PC-3 (cell line): ENCODE measurements at regions not wholly inside any gene's neighbourhood (a gene's known extent, or its start where the extent isn't known, plus 50 kb on each side); places are given as distances from the start of the nearest gene placed in this dataset.

Experiments
- CTCF ChIP-seq: fragments of 300-600 bp; sonication (generic); conservative IDR thresholded peaks from 2 replicates; pipeline ENCODE4 v1.5.1; 2017; ENCODE audit warnings: antibody characterized with exemption, low read depth, mild to moderate bottlenecking, low read length
- EZH2 ChIP-seq: fragments of 300-600 bp; sonication (generic); IDR thresholded peaks from one replicate; pipeline ENCODE4 v1.6.1; 2017; ENCODE audit warnings: antibody characterized with exemption, mild to moderate bottlenecking, low read length; ENCODE audit not compliant: unreplicated experiment
- EZH2phosphoT487 ChIP-seq: fragments of 300-600 bp; sonication (generic); IDR thresholded peaks from 2 replicates; pipeline ENCODE4 v1.6.1; 2018; ENCODE audit warnings: mild to moderate bottlenecking, antibody characterized with exemption, low read length, borderline replicate concordance

- no peak for TF ChIP-seq CTCF
- no peak for TF ChIP-seq EZH2
- no peak for TF ChIP-seq EZH2phosphoT487
Measured at GRCh38 chr1:199173356-199173755, 534.5 kb downstream of the PTPRC start.
